Posterior cingulate gyrus (tissue), 11 donors: ENCODE measurements at regions not wholly inside any gene's neighbourhood (a gene's known extent, or its start where the extent isn't known, plus 50 kb on each side); places are given as distances from the start of the nearest gene placed in this dataset.

ENCODE experiments used
- DNase-seq, 10 donors: peaks; one replicate each; pipeline versions ENCODE4 v3.0.0 to v3.0.0-alpha.2; 2020 to 2021; ENCODE audit warnings: mixed read lengths in 3 of 10
- intact Hi-C: fragments of 100-400 bp; cut with DNase I; formaldehyde crosslinking; loops from one replicate; pipeline ENCODE4 v1.15.1; 2023

DNA sequence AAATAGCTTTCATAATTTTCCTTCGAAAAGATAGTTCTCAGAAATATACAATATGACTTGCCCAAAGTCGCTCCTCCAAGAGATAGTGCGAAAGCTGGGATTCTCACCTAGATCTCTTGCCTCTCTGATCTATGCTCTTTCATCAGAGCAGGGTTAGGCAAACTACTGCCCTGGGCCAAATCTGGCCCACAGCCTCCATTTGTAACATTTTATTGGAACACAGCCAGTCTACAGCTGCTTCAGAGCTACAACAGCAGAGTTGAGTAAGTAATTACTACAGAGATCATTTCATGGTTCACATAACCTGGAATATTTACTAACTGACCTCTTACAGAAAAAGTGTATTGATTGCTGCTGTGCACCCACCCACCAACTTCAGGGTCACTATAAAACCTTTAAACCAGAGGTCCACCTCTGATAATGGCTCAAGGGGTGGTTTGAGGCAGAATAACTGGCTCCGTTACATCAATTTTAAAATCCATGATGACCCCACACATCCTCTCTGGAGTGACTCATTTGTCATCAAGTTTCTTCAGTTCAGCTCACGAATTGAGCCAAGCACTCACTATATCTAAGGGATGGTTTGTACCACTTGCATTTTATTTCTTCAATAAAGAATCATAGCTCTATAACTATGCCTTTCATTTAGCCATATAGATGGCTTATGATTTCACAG lies 1019.0 kb downstream of the XPNPEP1 start:
- DNase-seq = no peak
- intact Hi-C loops = no loop called here

DNA sequence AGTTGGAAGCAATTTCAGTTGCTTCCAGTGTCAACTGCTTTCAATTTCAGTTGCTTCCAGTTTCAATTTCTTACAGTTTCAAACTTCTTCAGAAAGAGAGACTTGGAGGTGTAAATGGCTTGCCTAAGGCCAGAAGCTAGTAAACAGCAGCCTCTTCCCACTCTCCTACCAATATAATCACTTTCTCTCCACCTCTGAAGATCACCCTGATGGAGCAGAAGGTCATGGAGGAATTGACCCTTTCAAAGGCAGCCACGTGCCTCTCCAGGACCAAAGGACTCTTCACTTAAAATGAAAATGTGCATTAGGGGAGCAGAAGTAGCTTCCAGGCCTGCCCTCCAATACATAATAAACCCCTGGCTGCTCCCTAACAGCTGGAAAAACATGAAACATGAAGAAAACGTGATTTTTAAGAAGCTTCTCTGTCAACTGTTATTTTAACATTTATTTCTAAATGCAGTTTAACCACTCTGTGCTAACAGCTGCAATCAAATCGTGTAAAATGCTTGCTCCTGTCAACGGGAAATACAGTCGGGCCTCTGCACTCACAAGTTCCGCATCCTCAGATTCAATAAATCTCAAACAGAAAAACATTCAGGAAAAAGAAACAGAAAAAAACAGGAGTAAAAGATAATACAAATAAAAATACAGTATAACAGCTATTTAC lies 1020.6 kb downstream of the XPNPEP1 start:
- intact Hi-C loops = no loop called here
- no peak for DNase-seq

DNA sequence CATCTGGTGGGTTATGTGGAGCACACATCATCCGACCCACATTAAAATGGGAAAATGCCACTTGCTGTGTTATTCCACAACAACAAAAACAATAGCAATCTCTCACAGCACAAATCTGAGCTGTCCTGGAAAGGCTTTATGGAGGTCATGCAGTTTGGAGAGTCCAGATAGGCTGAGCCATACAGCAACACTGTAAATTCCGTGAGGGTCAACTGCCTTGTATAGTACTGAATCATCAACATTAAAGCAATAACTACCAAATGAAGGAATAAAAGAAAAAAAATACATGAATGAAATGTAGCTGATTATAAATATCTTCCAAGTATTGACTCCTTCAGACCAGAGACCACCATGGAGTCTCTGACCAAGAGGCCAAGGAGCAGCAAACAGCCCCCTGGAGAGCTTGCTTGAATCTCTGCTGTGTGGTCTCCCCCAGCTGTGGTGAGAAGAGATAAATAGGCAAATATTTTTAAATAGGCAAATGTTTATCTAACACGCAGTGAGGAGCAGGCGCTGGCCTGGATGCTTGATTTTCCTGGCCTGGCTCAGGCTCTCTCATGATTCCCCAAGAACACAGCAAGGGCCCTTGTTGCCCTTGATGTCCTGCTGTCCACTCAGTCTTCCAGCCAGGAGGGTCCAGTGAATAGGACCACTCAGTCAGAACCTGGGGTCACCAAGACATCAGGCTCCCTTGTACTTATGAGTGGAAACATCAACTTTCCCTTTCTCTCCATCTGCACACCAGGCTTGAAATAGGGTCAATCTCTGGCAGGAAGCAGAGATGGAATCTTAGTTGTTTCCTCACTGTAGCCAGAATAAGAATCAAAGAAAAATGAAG lies 1021.3 kb downstream of the XPNPEP1 start:
- DNase-seq = no peak

DNA sequence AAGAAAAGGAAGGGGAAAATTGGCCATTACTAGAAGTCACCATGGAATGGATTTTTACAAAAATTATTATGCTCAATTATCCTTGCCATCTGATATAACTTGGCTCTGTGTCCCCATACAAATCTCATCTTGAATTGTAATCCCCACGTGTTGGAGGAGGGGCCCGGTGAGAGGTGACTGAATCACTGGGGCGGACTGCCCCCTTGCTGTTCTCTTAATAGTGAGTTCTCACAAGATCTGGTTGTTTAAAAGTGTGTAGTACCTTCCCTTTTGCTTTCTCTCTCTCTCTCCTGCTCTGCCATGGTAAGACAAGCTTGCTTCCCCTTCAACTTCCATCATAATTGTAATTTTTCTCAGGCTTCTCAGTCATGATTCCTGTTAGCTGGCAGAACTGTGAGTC lies 1023.6 kb downstream of the XPNPEP1 start:
- DNase-seq = no peak
- intact Hi-C loops = no loop called here

More for the DNA sequence above, 1021.3 kb downstream of the XPNPEP1 start:
- intact Hi-C loops = no loop called here

DNA sequence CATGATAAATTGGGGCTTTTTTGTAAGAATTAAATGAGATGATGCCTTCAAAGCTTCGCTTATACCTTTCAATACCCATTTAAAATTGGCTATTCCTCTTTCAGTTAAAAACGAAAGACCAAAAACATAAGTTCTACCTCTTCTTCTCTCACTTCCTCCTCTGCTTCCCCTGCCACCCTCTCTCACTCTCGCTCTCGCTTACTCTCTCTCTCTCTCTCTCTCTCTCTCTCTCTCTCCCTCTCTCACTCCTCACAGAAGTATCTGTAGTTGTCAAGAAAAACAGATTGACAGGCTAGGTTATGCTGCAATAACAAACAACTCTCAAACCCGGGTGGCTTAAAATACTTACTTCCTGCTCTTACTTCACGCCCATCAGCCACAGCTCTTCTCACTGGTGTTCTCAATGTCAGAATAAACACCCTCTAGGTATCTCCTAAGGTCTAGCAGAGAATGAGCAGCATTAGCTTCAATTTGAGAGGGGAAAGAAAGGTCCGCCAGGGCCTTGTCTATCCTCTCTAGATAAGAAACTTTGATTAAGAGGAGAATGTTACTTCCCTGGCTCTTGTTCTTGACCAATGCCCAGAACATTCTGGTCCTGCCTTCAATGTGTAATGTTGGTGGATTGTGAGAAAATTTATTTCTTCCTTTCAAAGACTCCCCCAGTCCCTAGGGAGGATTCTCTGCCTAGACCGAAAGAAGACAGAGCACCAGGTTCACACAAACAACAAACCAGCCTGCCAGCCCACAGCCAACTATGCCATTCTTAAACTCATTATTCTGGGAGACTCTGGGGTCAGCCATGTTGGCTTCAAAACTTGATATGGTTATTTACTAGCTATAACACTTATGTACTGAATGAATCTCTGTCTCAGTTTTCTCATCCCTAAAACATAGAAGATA lies 1028.7 kb downstream of the XPNPEP1 start:
- intact Hi-C loops = no loop called here
- no peak for DNase-seq

DNA sequence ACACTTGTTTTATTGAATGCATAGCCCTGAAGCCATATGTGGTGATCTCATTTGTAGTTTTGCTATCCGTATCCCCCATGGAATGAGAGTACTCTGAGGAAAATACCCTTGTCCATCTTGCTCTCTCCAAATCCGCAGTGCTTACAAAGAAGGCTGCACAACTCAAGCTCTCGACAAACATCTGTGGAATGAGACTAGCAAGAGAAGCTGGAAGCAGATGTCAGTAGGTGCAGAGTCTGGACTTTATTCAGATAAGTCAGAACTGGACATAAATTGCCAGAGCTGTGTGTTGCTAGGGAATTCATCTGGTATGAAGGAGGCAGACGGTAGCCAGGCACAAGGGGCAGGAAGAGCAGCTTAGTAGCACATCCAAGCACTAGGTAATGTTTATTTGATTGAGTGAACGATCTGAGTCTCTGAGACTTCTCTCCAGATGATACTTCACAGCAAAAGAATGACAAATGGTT lies 1046.2 kb downstream of the XPNPEP1 start:
- intact Hi-C loops = no loop called here
- DNase-seq = no peak

DNA sequence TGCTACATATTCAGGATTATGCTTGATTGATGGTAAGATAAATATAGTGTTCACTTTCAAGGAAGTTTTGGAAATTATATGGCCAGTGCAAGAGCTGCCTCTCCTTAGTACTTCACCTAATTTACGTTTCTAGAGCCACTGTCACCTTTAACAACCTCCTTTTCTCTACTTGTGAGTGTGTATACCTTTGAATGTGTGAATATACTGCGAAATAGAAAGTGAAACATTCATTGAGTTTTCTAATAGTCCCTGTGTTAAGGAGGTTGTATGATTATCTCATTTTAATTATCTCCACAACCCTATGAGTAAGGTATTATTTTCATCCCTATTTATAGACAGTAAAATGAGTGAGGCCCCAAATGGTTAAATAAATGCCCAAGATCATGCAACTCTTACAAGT lies 1050.5 kb downstream of the XPNPEP1 start:
- intact Hi-C loops = no loop called here
- DNase-seq = no peak

DNA sequence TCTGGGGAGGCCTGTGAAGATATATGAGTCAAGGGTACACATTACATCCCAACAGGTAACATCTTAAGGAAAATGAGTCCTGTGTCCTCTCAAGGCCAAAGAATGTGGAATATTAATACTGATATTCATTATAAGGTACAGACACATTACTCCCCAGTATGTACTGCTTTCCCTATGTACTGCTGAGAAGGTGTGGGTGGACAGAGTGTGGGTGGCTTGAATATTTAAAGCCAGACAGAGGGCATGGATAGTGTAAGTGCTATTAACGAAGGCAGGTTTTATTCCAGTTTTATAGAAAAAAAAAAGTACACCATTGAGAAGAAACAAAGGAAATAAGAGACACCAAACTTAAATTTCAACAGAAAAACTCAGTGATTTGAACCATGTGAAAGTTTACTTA lies 1054.4 kb downstream of the XPNPEP1 start:
- intact Hi-C loops = no loop called here

DNA sequence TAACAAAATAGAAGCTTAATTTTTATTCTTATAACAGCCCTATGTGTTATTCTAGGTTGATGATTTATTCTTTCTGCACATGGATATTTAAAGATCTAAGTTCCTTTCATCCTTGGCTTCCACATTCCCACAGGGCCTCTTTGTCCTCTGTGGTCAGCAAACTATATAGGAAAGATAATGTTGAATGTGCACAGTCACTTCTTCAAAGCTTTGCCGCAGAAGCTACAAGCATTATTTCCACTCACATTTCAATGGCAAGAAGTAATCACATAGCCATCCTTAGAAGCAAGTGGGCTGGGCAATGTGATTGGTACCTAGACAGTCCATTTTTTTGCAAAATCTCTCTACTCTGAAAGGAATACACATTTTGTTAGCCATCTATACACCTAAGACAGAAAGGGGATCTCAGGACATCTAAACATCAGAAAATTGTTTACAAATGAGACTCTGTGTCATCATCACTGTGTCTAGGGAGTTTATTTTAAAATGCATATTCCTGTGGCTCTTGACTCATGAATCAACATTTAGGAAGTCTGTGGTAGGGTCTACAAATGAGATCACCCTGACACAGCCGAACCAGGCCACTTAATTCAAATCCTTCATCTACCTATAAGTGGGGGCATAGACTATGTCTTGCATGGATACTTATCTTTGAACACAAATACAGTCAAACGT lies 1060.5 kb downstream of the XPNPEP1 start:
- intact Hi-C loops = no loop called here

More for the DNA sequence above, 1054.4 kb downstream of the XPNPEP1 start:
- DNase-seq = no peak

DNA sequence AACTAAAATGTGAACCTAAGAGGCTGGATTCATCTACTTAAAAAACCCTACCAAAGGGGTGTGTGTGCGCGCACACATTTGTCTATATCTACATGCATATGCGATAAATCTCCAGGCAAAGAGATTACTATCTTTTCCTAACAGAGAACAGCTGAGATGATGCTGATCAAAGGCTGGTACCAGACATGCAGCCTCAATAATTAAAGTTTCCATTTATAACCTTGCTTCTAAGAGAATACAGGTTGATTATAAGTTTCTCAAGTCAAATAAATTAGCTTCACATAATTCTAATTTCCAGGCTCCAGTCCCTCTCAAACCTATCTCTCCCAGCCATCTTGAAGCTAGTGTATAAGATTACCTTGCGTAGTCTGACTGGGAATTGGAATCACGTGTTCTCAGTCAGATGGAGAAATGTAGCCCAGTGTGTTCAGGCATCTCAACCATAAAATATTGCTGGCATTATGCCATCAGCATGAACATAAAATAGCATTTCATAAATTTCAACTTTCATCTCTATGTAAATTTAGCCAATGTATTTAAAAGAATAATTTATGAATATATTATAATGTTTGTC lies 1062.0 kb downstream of the XPNPEP1 start:
- DNase-seq = no peak
- intact Hi-C loops = no loop called here

More for the DNA sequence above, 1060.5 kb downstream of the XPNPEP1 start:
- DNase-seq = no peak

DNA sequence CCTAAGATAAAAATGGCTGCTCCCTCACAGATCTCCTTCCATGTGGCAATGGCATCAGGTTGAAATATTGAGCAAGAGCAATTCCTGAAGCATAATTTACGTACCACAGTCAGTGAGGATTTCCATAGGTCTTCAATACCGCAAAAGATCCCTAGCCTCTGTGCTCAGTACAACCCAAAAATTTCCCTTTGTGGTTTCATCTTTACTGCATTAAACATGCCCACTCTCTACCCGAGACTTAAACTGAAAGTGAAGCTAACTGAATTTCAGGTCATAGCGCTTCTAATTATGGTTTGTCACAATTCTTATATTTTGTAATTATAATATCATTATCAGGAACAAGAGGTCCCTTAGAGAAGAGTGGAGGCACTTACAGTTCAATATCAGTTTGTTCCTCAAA lies 1071.1 kb downstream of the XPNPEP1 start:
- DNase-seq = no peak
- intact Hi-C loops = no loop called here

DNA sequence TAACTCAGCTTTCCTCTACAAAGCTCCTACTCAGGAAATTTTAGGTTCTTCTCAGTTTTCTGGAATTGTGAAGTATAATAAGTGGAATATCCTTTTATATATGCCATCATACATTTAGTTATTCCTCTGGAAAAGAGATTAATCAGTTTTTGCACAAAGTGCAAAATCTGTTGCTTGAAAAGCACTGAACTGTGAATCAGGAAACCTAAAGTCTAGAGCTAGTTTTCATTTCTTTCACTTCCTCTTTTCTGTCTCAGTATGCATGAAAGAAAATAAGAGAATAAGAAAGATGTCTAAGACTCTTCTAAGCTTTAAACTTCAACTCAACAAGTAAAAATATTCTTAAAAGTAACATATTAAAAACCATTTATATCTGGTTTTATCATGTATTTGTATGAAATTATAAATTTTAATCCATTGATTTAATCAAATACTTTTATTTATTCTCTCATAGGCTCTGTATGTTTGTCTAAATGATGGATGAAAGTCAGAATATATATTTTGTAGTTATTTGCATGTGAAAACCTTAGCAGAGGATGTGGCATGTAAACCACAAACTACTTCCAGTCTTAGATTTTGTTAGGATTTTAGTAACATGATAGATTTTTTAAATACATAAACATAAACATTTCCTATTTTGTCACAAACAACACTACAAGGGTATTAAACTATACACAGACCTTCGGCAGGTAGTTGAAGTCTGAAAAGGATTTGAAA lies 1073.0 kb downstream of the XPNPEP1 start:
- intact Hi-C loops = no loop called here
- no peak for DNase-seq

DNA sequence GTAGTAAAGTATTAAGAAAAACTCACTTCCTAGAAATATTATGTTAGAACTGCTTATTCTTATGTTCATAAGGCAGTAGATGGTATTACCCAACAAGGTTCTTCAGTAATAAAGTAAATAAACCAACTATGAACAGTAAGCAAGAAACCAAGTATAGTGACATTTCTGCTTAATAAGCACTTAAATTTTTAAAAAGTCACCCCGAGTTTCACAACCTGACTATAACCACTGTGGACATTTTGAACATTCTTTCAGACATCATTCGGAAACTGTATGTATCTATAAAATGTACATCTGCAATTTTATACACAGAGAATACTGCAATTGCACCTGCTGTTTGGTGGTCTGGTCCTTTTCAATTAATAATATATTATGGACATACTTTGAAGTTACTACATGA lies 1073.6 kb downstream of the XPNPEP1 start:
- no peak for DNase-seq
- intact Hi-C loops = no loop called here

DNA sequence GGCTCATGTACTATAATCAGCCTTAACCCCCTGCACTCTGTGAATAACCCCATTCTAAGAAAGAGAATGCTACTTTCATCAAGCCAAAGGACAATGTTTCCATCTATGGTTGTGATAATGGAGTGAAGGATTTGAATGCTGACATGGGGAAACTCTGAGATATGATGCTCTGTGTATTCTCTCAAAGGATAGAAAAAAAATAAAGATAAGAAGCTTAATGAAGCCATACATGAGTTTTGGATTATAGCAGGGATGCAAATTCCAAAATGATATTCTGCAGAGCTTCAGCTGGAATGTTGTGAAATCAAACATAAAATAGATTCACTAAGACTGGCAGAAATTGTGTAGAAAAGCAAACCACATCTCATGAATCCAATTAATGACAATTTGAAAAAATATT lies 1074.1 kb downstream of the XPNPEP1 start:
- intact Hi-C loops = no loop called here

DNA sequence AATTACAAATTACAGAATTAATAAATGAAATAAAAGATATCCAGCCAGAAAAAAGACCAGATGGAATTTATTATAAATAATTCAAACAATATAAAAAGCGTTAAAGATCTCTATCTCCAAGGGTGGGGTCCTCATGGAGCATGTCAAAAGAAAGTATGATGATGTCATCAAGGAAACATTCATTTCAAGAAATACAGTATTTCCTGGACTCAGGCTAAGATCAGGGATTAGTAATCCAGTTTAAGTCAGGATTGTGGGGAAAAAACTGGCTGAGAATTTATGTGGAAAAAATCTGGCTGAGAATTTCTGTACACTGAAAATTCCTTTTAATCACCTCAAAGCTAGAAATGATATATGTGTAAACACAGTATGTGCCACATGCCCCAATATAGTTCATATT lies 1075.3 kb downstream of the XPNPEP1 start:
- DNase-seq = no peak

More for the DNA sequence above, 1074.1 kb downstream of the XPNPEP1 start:
- no peak for DNase-seq

DNA sequence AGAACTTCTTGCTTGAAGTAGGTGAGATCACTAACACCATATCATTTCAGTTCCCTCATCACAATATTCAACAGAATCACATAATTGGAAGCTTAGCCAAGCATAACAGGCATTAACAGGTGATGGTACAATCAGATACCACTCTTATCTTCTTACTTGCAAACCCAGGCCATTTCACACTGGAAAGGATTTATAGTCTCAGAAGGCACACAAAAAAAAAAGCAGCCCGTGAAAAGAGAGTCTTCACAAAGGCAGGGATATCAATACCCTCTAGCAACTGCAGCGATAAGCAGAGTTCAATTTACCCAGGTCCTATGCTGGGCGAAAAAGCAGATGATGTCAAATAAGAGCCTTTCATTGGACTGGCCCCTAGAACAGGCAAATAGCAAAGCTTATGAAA lies 1082.4 kb downstream of the XPNPEP1 start:
- DNase-seq = no peak
- intact Hi-C loops = no loop called here

More for the DNA sequence above, 1075.3 kb downstream of the XPNPEP1 start:
- intact Hi-C loops = no loop called here

DNA sequence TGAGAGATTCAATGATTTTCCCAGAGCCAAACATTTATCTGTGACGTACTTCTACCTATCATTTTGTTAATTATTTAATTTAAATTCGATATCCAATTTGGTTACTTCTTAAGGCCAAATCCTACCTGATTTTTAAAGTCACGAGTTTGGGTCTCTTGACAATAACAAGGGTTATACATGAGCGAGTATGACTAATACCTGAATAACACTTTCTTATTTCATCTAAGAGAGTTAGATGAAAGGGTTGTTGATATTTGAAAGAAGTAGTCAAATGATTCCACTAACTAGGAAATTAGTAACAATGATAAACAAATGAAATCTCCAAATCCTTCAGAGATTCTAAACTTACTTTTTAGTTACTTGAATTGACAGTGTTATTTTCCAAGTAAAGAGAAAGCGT lies 1086.9 kb downstream of the XPNPEP1 start:
- no peak for DNase-seq
- intact Hi-C loops = no loop called here

DNA sequence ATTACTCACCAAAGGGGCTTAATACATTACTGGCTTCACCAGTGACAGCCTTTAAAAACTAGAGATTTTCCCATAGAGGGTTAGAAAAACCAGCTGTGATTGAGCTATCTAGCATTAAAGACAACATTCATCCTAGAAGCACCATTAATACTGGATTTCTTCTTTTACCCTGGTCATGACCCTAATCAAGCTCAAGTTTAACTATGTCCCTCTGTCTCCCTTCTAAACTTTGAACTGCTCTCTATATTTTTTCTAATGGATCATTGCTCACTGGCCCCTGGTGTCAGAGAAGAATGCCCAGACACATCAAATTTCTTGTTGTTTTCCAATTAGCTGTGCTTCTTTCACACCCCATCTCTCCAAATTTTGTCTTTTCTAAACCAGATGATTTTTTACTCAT lies 1101.3 kb downstream of the XPNPEP1 start:
- intact Hi-C loops = no loop called here
- no peak for DNase-seq

DNA sequence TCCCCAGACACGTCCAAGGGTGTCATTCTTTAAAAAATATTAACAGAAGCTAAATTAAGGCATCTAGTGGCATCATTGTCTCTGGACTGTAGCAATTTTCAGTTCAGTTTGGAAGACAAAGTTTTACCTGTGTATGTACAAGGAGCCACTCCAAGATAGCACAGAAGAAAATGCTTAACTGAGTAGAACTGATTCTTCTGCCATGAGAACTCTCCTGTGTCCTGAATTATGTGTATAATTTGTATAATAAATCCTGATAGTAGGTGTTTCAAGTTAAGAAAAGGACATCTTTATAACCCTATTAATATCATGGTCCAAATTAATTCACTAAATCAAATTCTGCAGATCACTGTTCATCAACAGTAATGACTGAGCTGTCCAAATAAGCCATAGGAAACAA lies 1104.0 kb downstream of the XPNPEP1 start:
- intact Hi-C loops = no loop called here
- DNase-seq = no peak
